Osteoblast (primary cell): ENCODE measurements at regions not wholly inside any gene's neighbourhood (a gene's known extent, or its start where the extent isn't known, plus 50 kb on each side); places are given as distances from the start of the nearest gene placed in this dataset.

Experiments used
- DNase-seq: peaks from one replicate; pipeline ENCODE4 v3.0.0; 2011; ENCODE audit warnings: low spot score, mixed read lengths; ENCODE audit not compliant: insufficient read length; ENCODE audit errors: missing footprints
- H2AFZ ChIP-seq: 2 replicates; pipeline ENCODE4 v1.6.0; 2011; ENCODE audit warnings: mild to moderate bottlenecking, low read length
- H3K27ac ChIP-seq: 2 replicates; pipeline ENCODE4 v1.5.1; 2011; ENCODE audit warnings: mild to moderate bottlenecking, low read depth, low read length, moderate library complexity
- H3K27me3 ChIP-seq: 2 replicates; pipeline ENCODE4 v1.6.0; 2012; ENCODE audit warnings: mild to moderate bottlenecking, control low read depth, inconsistent platforms, low read length, moderate library complexity; ENCODE audit not compliant: insufficient read depth
- H3K36me3 ChIP-seq: 2 replicates; pipeline ENCODE4 v1.5.1; 2011; ENCODE audit warnings: mild to moderate bottlenecking, low read length, control low read depth, moderate library complexity; ENCODE audit not compliant: insufficient read depth
- H3K4me1 ChIP-seq: 2 replicates; pipeline ENCODE4 v1.5.1; 2011; ENCODE audit warnings: mild to moderate bottlenecking, low read length, control low read depth, moderate library complexity; ENCODE audit not compliant: insufficient read depth
- H3K4me2 ChIP-seq: 2 replicates; pipeline ENCODE4 v1.6.0; 2011; ENCODE audit warnings: mild to moderate bottlenecking, low read length; ENCODE audit not compliant: insufficient read depth
- H3K4me3 ChIP-seq: fragments of 200-600 bp; sonication (generic); 3 replicates; pipeline ENCODE4 v1.5.1; 2012; ENCODE audit warnings: mild to moderate bottlenecking, low read length, inconsistent platforms; ENCODE audit not compliant: insufficient read depth
- H3K79me2 ChIP-seq: 2 replicates; pipeline ENCODE4 v1.6.0; 2012; ENCODE audit warnings: mild to moderate bottlenecking, low read length, control low read depth, inconsistent platforms; ENCODE audit not compliant: insufficient read depth
- H3K9me3 ChIP-seq: 2 replicates; pipeline ENCODE4 v1.5.1; 2011; ENCODE audit warnings: low read depth, low read length, control low read depth
- H4K20me1 ChIP-seq: 2 replicates; pipeline ENCODE4 v1.6.0; 2012; ENCODE audit warnings: mild to moderate bottlenecking, low read length, control low read depth; ENCODE audit not compliant: insufficient read depth
- CTCF ChIP-seq: IDR thresholded peaks from 2 replicates; pipeline ENCODE4 v1.5.1; 2011; ENCODE audit warnings: mild to moderate bottlenecking, low read depth, low read length, moderate library complexity; ENCODE audit errors: extremely low read depth

- Histone ChIP-seq H3K9me3 (peaks cover 6% of the 10 kb centered on the region), H3K4me3 (no peak overlapping the region), H3K36me3 (no peaks in the 10 kb centered on the region), H3K27me3 (no peaks in the 10 kb centered on the region), H2AFZ (no peak overlapping the region), H4K20me1 (no peaks in the 10 kb centered on the region), H3K27ac (no peak overlapping the region), H3K4me1 (no peaks in the 10 kb centered on the region), H3K4me2 (no peak overlapping the region), H3K79me2 (no peaks in the 10 kb centered on the region)
- DNase-seq = no peak
- no peak for TF ChIP-seq CTCF
Observed at GRCh38 chr10:130427216-130427722, 291.1 kb downstream of the GLRX3 start.

GRCh38 chr10:130428936-130429335 is 292.7 kb downstream of the GLRX3 start:
- H3K36me3 ChIP-seq = no peaks in the 10 kb centered on the region
- no peaks in the 10 kb centered on the region for H4K20me1 ChIP-seq
- H3K4me3 ChIP-seq = no peak overlapping the region
- no peak overlapping the region for H3K4me2 ChIP-seq
- DNase-seq = no peak
- no peaks in the 10 kb centered on the region for H3K27me3 ChIP-seq
- H3K9me3 ChIP-seq = peaks cover 6% of the 10 kb centered on the region
- H3K4me1 ChIP-seq = no peaks in the 10 kb centered on the region
- no peaks in the 10 kb centered on the region for H3K79me2 ChIP-seq
- H3K27ac ChIP-seq = no peak overlapping the region
- H2AFZ ChIP-seq = no peak overlapping the region
- no peak for TF ChIP-seq CTCF

GRCh38 chr10:130429809-130430208 is 293.6 kb downstream of the GLRX3 start:
- peaks cover 6% of the 10 kb centered on the region for H3K9me3 ChIP-seq
- H3K27me3 ChIP-seq = no peaks in the 10 kb centered on the region
- no peaks in the 10 kb centered on the region for H4K20me1 ChIP-seq

GRCh38 chr10:130430291-130430690 is 294.1 kb downstream of the GLRX3 start:
- Histone ChIP-seq H3K27ac (no peak overlapping the region), H3K4me2 (no peak overlapping the region), H4K20me1 (no peaks in the 10 kb centered on the region), H3K4me3 (no peak overlapping the region), H2AFZ (no peak overlapping the region), H3K9me3 (peaks cover 6% of the 10 kb centered on the region), H3K4me1 (no peaks in the 10 kb centered on the region), H3K79me2 (no peaks in the 10 kb centered on the region), H3K27me3 (no peaks in the 10 kb centered on the region), H3K36me3 (no peaks in the 10 kb centered on the region)
- DNase-seq = no peak
- no peak for TF ChIP-seq CTCF

More at GRCh38 chr10:130429809-130430208, 293.6 kb downstream of the GLRX3 start:
- no peak overlapping the region for H3K27ac ChIP-seq
- H3K4me2 ChIP-seq = no peak overlapping the region
- no peaks in the 10 kb centered on the region for H3K4me1 ChIP-seq
- H3K79me2 ChIP-seq = no peaks in the 10 kb centered on the region
- TF ChIP-seq CTCF = no peak
- no peak overlapping the region for H2AFZ ChIP-seq
- H3K36me3 ChIP-seq = no peaks in the 10 kb centered on the region
- no peak for DNase-seq
- no peak overlapping the region for H3K4me3 ChIP-seq
